PC-3 (cell line): ENCODE measurements at regions not wholly inside any gene's neighbourhood (a gene's known extent, or its start where the extent isn't known, plus 50 kb on each side); places are given as distances from the start of the nearest gene placed in this dataset.

Experiments used
- ATAC-seq: fragments of 200-7000 bp; cut with Tn5 transposase; 2 replicates; pipeline ENCODE4 v1.9.1; 2020; ENCODE audit warnings: mild to moderate bottlenecking, moderate library complexity
- BruUV-seq: library from RNA; stranded (reverse); fragments of 400-500 nt; replicated peaks from 2 replicates; lab custom pipeline; 2021; lab: Mats Ljungman, UMichigan
- CTCF ChIA-PET: fragments of 300-600 bp; sonication (Branson Sonifier 250); formaldehyde crosslinking; loops from one replicate; lab custom pipeline; 2022; ENCODE audit warnings: antibody characterized with exemption; lab: Charles Lee
- POLR2A ChIA-PET: fragments of 300-600 bp; sonication (Branson Sonifier 250); formaldehyde crosslinking; loops from one replicate; lab custom pipeline; 2022; ENCODE audit warnings: antibody characterized with exemption; ENCODE audit not compliant: unreplicated experiment; lab: Charles Lee
- DNase-seq: peaks from one replicate; pipeline ENCODE4 v3.0.0-alpha.2; 2015
- H2AFZ ChIP-seq: fragments of 300-600 bp; sonication (generic); 2 replicates; pipeline ENCODE4 v1.6.0; 2016; ENCODE audit warnings: antibody characterized with exemption, low read length
- H3F3A ChIP-seq: fragments of 300-600 bp; sonication (generic); one replicate; pipeline ENCODE4 v1.6.0; 2017; ENCODE audit warnings: antibody characterized with exemption, low read length, control low read depth, mild to moderate bottlenecking; ENCODE audit not compliant: unreplicated experiment
- H3K27ac ChIP-seq: fragments of 300-600 bp; sonication (generic); 2 replicates; pipeline ENCODE4 v1.5.1; 2016; ENCODE audit warnings: mild to moderate bottlenecking, low read length
- H3K27me3 ChIP-seq: fragments of 300-600 bp; sonication (generic); 2 replicates; pipeline ENCODE4 v1.6.1; 2016; ENCODE audit warnings: low read length, mixed read lengths
- H3K36me3 ChIP-seq: fragments of 300-600 bp; sonication (generic); 2 replicates; pipeline ENCODE4 v1.6.1; 2016; ENCODE audit warnings: low read depth, mixed run types, low read length, mixed read lengths
- H3K4me1 ChIP-seq: fragments of 300-600 bp; sonication (generic); 2 replicates; pipeline ENCODE4 v1.5.1; 2016; ENCODE audit warnings: low read length; ENCODE audit not compliant: insufficient read depth
- H3K4me2 ChIP-seq: fragments of 300-600 bp; sonication (generic); 2 replicates; pipeline ENCODE4 v1.6.0; 2016; ENCODE audit warnings: low read length
- H3K4me3 ChIP-seq: fragments of 300-600 bp; sonication (generic); 2 replicates; pipeline ENCODE4 v1.5.1; 2016; ENCODE audit warnings: mild to moderate bottlenecking, low read length, mixed read lengths
- H3K79me2 ChIP-seq: fragments of 300-600 bp; sonication (generic); 2 replicates; pipeline ENCODE4 v1.6.1; 2017; ENCODE audit warnings: low read length, mixed read lengths
- H3K9ac ChIP-seq: fragments of 300-600 bp; sonication (generic); 2 replicates; pipeline ENCODE4 v1.6.0; 2016; ENCODE audit warnings: mild to moderate bottlenecking, low read length
- H3K9me2 ChIP-seq: fragments of 300-600 bp; sonication (generic); replicated peaks from 2 replicates; pipeline ENCODE4 v1.6.1; 2016; ENCODE audit warnings: mixed run types, low read length, mixed read lengths
- H3K9me3 ChIP-seq: fragments of 300-600 bp; sonication (generic); 2 replicates; pipeline ENCODE4 v1.6.1; 2016; ENCODE audit warnings: low read length, mixed read lengths
- H4K20me1 ChIP-seq: fragments of 300-600 bp; sonication (generic); 2 replicates; pipeline ENCODE4 v1.6.1; 2016; ENCODE audit warnings: low read length, mixed read lengths
- CTCF ChIP-seq: fragments of 300-600 bp; sonication (generic); conservative IDR thresholded peaks from 2 replicates; pipeline ENCODE4 v1.5.1; 2017; ENCODE audit warnings: antibody characterized with exemption, low read depth, mild to moderate bottlenecking, low read length
- EZH2 ChIP-seq: fragments of 300-600 bp; sonication (generic); IDR thresholded peaks from one replicate; pipeline ENCODE4 v1.6.1; 2017; ENCODE audit warnings: antibody characterized with exemption, mild to moderate bottlenecking, low read length; ENCODE audit not compliant: unreplicated experiment
- EZH2phosphoT487 ChIP-seq: fragments of 300-600 bp; sonication (generic); IDR thresholded peaks from 2 replicates; pipeline ENCODE4 v1.6.1; 2018; ENCODE audit warnings: mild to moderate bottlenecking, antibody characterized with exemption, low read length, borderline replicate concordance
- intact Hi-C: fragments of 100-400 bp; cut with micrococcal nuclease; formaldehyde crosslinking; loops from 2 replicates; pipeline ENCODE4 v1.9.0; 2023

GRCh38 chr10:111923032-111923431, 260.5 kb downstream of the GPAM start:
- Histone ChIP-seq H3K9me2 (no peaks in the 10 kb centered on the region), H3K4me3 (no peak overlapping the region), H3K9me3 (no peaks in the 10 kb centered on the region), H3F3A (no peaks in the 10 kb centered on the region), H4K20me1 (no peaks in the 10 kb centered on the region), H3K9ac (no peak overlapping the region), H3K4me2 (no peak overlapping the region), H3K27me3 (no peaks in the 10 kb centered on the region), H3K36me3 (no peaks in the 10 kb centered on the region), H2AFZ (no peak overlapping the region), H3K79me2 (no peaks in the 10 kb centered on the region), H3K27ac (no peak overlapping the region), H3K4me1 (no peaks in the 10 kb centered on the region)
- CTCF ChIA-PET: no interaction called here
- no peak for TF ChIP-seq CTCF
- no TSS peak for BruUV-seq
- POLR2A ChIA-PET: no interaction called here
- ATAC-seq (no peak), DNase-seq (no peak)
- intact Hi-C loops: no loop called here

- DNase-seq: no peak
- intact Hi-C loops: no loop called here
- Histone ChIP-seq H3K4me3 (no peak overlapping the region), H3K79me2 (no peaks in the 10 kb centered on the region), H4K20me1 (no peaks in the 10 kb centered on the region), H3K4me2 (no peak overlapping the region), H3K9me2 (no peaks in the 10 kb centered on the region), H3K9ac (no peak overlapping the region), H3F3A (no peaks in the 10 kb centered on the region), H2AFZ (no peak overlapping the region), H3K4me1 (no peaks in the 10 kb centered on the region), H3K36me3 (no peaks in the 10 kb centered on the region), H3K27me3 (no peaks in the 10 kb centered on the region), H3K27ac (no peak overlapping the region), H3K9me3 (no peaks in the 10 kb centered on the region)
- CTCF ChIA-PET: no interaction called here
- ATAC-seq: no peak
- BruUV-seq: no TSS peak
- TF ChIP-seq EZH2: no peak
- no peak for TF ChIP-seq CTCF
- no peak for TF ChIP-seq EZH2phosphoT487
- POLR2A ChIA-PET: no interaction called here
Observed at GRCh38 chr10:111926286-111926685, 257.3 kb downstream of the GPAM start.

GRCh38 chr10:111933937-111934336, 249.6 kb downstream of the GPAM start:
- Histone ChIP-seq H2AFZ (no peak overlapping the region), H3K79me2 (no peaks in the 10 kb centered on the region), H3K9ac (no peak overlapping the region), H3K4me3 (no peak overlapping the region), H3K9me2 (no peaks in the 10 kb centered on the region), H3K36me3 (no peaks in the 10 kb centered on the region), H3K27ac (no peak overlapping the region), H3K9me3 (no peaks in the 10 kb centered on the region), H3K27me3 (no peaks in the 10 kb centered on the region), H3K4me1 (no peaks in the 10 kb centered on the region), H3K4me2 (no peak overlapping the region), H4K20me1 (no peaks in the 10 kb centered on the region), H3F3A (no peaks in the 10 kb centered on the region)
- DNase-seq: no peak
- ChIA-PET CTCF (no interaction called here), POLR2A (no interaction called here)
- TF ChIP-seq CTCF: no peak
- no peak for TF ChIP-seq EZH2phosphoT487
- intact Hi-C loops: no loop called here
- BruUV-seq: no TSS peak
- ATAC-seq: no peak
